Esophagus squamous epithelium (tissue), 4 donors: ENCODE measurements at regions not wholly inside any gene's neighbourhood (a gene's known extent, or its start where the extent isn't known, plus 50 kb on each side); places are given as distances from the start of the nearest gene placed in this dataset.

Experiments
- CTCF ChIP-seq, 6 experiments: fragments of 450-650 bp in 4 of 6; fragments of 200-600 bp in 2 of 6; sonication (generic) in 2 of 6; IDR thresholded peaks; one replicate each; pipeline ENCODE4 v1.5.1; 2016 to 2019; ENCODE audit warnings: antibody characterized with exemption in 6 of 6, mild to moderate bottlenecking in 4 of 6, moderate library complexity in 4 of 6
- POLR2A ChIP-seq, 4 donors: fragments of 450-650 bp; IDR thresholded peaks; one replicate each; pipeline ENCODE4 v1.6.1; 2017; ENCODE audit warnings: antibody characterized with exemption in 4 of 4, mild to moderate bottlenecking in 4 of 4, moderate library complexity in 3 of 4

- TF ChIP-seq CTCF (IDR thresholded peaks at IDR 0.05) = no peak
- TF ChIP-seq POLR2A (IDR thresholded peaks at IDR 0.05) = no peak
Measured at GRCh38 chr1:34452451-34452850, 275.7 kb downstream of the C1orf94 start.
